HG03521 (cell line): ENCODE measurements at regions not wholly inside any gene's neighbourhood (a gene's known extent, or its start where the extent isn't known, plus 50 kb on each side); places are given as distances from the start of the nearest gene placed in this dataset.
"Not testable (repeated sequence)": the region's sequence is repeated elsewhere in the genome, so short reads cannot be mapped to it uniquely, and the experiment has no call there.

ENCODE experiments used
- ATAC-seq: cut with Tn5 transposase; IDR thresholded peaks from one replicate; pipeline ENCODE4 v1.9.1; 2021; ENCODE audit warnings: mild to moderate bottlenecking, moderate library complexity; ENCODE audit not compliant: unreplicated experiment

GRCh38 chr6:126949786-126950185 lies 168.7 kb upstream of the RSPO3 start:
- ATAC-seq = no peak

- no peak for ATAC-seq
Observed at GRCh38 chr6:126955621-126956020, 162.8 kb upstream of the RSPO3 start.

- no peak for ATAC-seq
Observed at GRCh38 chr6:126957721-126958120, 160.8 kb upstream of the RSPO3 start.

GRCh38 chr6:126959765-126960164 lies 158.7 kb upstream of the RSPO3 start:
- ATAC-seq = no peak

GRCh38 chr6:126963077-126963809 lies 155.2 kb upstream of the RSPO3 start:
- no peak for ATAC-seq

- ATAC-seq = no peak
Observed at GRCh38 chr6:126967296-126968005, 151.0 kb upstream of the RSPO3 start.

GRCh38 chr6:126976253-126976797 lies 142.1 kb upstream of the RSPO3 start:
- ATAC-seq = no peak

- ATAC-seq = no peak
Observed at GRCh38 chr6:126983779-126984178, 134.7 kb upstream of the RSPO3 start.

- not testable (repeated sequence) for ATAC-seq
Observed at GRCh38 chr6:126988125-126988524, 130.3 kb upstream of the RSPO3 start.

- ATAC-seq = no peak
Observed at GRCh38 chr6:127000631-127001030, 117.8 kb upstream of the RSPO3 start.

GRCh38 chr6:127013865-127014264 lies 104.6 kb upstream of the RSPO3 start:
- no peak for ATAC-seq

GRCh38 chr6:127015858-127016257 lies 102.6 kb upstream of the RSPO3 start:
- ATAC-seq = no peak

GRCh38 chr6:127019828-127020227 lies 98.6 kb upstream of the RSPO3 start:
- ATAC-seq = no peak

GRCh38 chr6:127022302-127022701 lies 96.2 kb upstream of the RSPO3 start:
- no peak for ATAC-seq

- ATAC-seq = no peak
Observed at GRCh38 chr6:127023001-127023778, 95.3 kb upstream of the RSPO3 start.

GRCh38 chr6:127026247-127026646 lies 92.2 kb upstream of the RSPO3 start:
- no peak for ATAC-seq

GRCh38 chr6:127030111-127030510 lies 88.4 kb upstream of the RSPO3 start:
- ATAC-seq = no peak

GRCh38 chr6:127030836-127031235 lies 87.6 kb upstream of the RSPO3 start:
- ATAC-seq = no peak

GRCh38 chr6:127031511-127031910 lies 87.0 kb upstream of the RSPO3 start:
- ATAC-seq = no peak

GRCh38 chr6:127032971-127033370 lies 85.5 kb upstream of the RSPO3 start:
- no peak for ATAC-seq

- no peak for ATAC-seq
Observed at GRCh38 chr6:127051571-127052260, 66.8 kb upstream of the RSPO3 start.
